Pulmonary artery endothelial cell (primary cell): ENCODE measurements at regions not wholly inside any gene's neighbourhood (a gene's known extent, or its start where the extent isn't known, plus 50 kb on each side); places are given as distances from the start of the nearest gene placed in this dataset.
A peak's percentile ranks its signal among the peaks of the same experiment; 100 is the strongest.

Experiments
- DNase-seq: peaks from one replicate; pipeline ENCODE4 v3.0.0-alpha.2; 2011; ENCODE audit warnings: low read depth, low spot score

- DNase-seq, result peak; percentile 91
Measured at GRCh38 chr1:79575424-79575823, 568.9 kb upstream of the ADGRL4 start.

- no peak for DNase-seq
Measured at GRCh38 chr1:79568411-79568810, 561.9 kb upstream of the ADGRL4 start.

GRCh38 chr1:79561521-79561978, 555.0 kb upstream of the ADGRL4 start:
- DNase-seq, result no peak

- DNase-seq, result no peak
Measured at GRCh38 chr1:79556189-79556588, 549.7 kb upstream of the ADGRL4 start.

GRCh38 chr1:79554688-79555087, 548.2 kb upstream of the ADGRL4 start:
- DNase-seq, result no peak

- DNase-seq, result no peak
Measured at GRCh38 chr1:79551321-79551720, 544.8 kb upstream of the ADGRL4 start.

- no peak for DNase-seq
Measured at GRCh38 chr1:79550402-79550801, 543.9 kb upstream of the ADGRL4 start.

GRCh38 chr1:79549201-79549600, 542.7 kb upstream of the ADGRL4 start:
- DNase-seq, result no peak

GRCh38 chr1:79547514-79547913, 541.0 kb upstream of the ADGRL4 start:
- DNase-seq, result no peak

GRCh38 chr1:79543394-79543793, 536.9 kb upstream of the ADGRL4 start:
- no peak for DNase-seq

- DNase-seq, result no peak
Measured at GRCh38 chr1:79539001-79539400, 532.5 kb upstream of the ADGRL4 start.

GRCh38 chr1:79532555-79532954, 526.0 kb upstream of the ADGRL4 start:
- no peak for DNase-seq

GRCh38 chr1:79531790-79532189, 525.3 kb upstream of the ADGRL4 start:
- no peak for DNase-seq

GRCh38 chr1:79530476-79530875, 523.9 kb upstream of the ADGRL4 start:
- no peak for DNase-seq

- DNase-seq, result no peak
Measured at GRCh38 chr1:79530055-79530454, 523.5 kb upstream of the ADGRL4 start.

- DNase-seq, result no peak
Measured at GRCh38 chr1:79524126-79524525, 517.6 kb upstream of the ADGRL4 start.

GRCh38 chr1:79519084-79519760, 512.7 kb upstream of the ADGRL4 start:
- DNase-seq, result no peak

GRCh38 chr1:79517470-79518224, 511.1 kb upstream of the ADGRL4 start:
- no peak for DNase-seq

GRCh38 chr1:79507770-79508169, 501.2 kb upstream of the ADGRL4 start:
- no peak for DNase-seq

GRCh38 chr1:79501153-79501552, 494.6 kb upstream of the ADGRL4 start:
- DNase-seq, result no peak

- no peak for DNase-seq
Measured at GRCh38 chr1:79499541-79499940, 493.0 kb upstream of the ADGRL4 start.

GRCh38 chr1:79497193-79497773, 490.8 kb upstream of the ADGRL4 start:
- peak; percentile 2 for DNase-seq

GRCh38 chr1:79496129-79496528, 489.6 kb upstream of the ADGRL4 start:
- no peak for DNase-seq
